H1 (cell line): ENCODE measurements at regions not wholly inside any gene's neighbourhood (a gene's known extent, or its start where the extent isn't known, plus 50 kb on each side); places are given as distances from the start of the nearest gene placed in this dataset.

Experiments
- CTCF ChIA-PET: fragments of 300-600 bp; sonication (Branson Sonifier 250); formaldehyde crosslinking; loops from one replicate; lab custom pipeline; 2021; ENCODE audit not compliant: partially characterized antibody; lab: Charles Lee
- POLR2A ChIA-PET: fragments of 300-600 bp; sonication (Branson Sonifier 250); formaldehyde crosslinking; loops from one replicate; lab custom pipeline; 2021; ENCODE audit warnings: inconsistent platforms; ENCODE audit not compliant: partially characterized antibody; lab: Charles Lee
- DNase-seq, 2 experiments: peaks; one replicate each; pipeline versions ENCODE4 v3.0.0 to v3.0.0-alpha.2; 2010 to 2022; ENCODE audit warnings: low spot score in 2 of 2, low read depth in 1 of 2, mixed read lengths in 1 of 2
- FAIRE-seq: peaks from 2 replicates; lab custom pipeline; 2011; peaks lifted over from hg19 to GRCh38; lab: Jason Lieb, UNC
- H2AFZ ChIP-seq: 2 replicates; pipeline ENCODE4 v1.8.1; 2012; ENCODE audit warnings: low read length, inconsistent platforms
- H2AK5ac ChIP-seq: 2 replicates; pipeline ENCODE4 v1.6.1; 2013; ENCODE audit warnings: low read depth, low read length
- H2BK120ac ChIP-seq: replicated peaks from 2 replicates; pipeline ENCODE3; 2013; ENCODE audit warnings: low read depth, low read length, inconsistent platforms
- H2BK12ac ChIP-seq: 2 replicates; pipeline ENCODE4 v1.6.1; 2013; ENCODE audit warnings: low read depth, low read length
- H2BK15ac ChIP-seq: 2 replicates; pipeline ENCODE4 v1.6.1; 2013; ENCODE audit warnings: low read length
- H2BK20ac ChIP-seq: 2 replicates; pipeline ENCODE4 v1.6.1; 2013; ENCODE audit warnings: low read length
- H2BK5ac ChIP-seq: 2 replicates; pipeline ENCODE4 v1.6.1; 2013; ENCODE audit warnings: low read depth, low read length
- H3K14ac ChIP-seq: 2 replicates; pipeline ENCODE4 v1.6.1; 2013; ENCODE audit warnings: inconsistent platforms; ENCODE audit not compliant: insufficient read length
- H3K18ac ChIP-seq: 2 replicates; pipeline ENCODE4 v1.6.1; 2013; ENCODE audit warnings: low read length; ENCODE audit errors: extremely low read depth
- H3K23ac ChIP-seq: 2 replicates; pipeline ENCODE4 v1.6.1; 2013; ENCODE audit warnings: inconsistent platforms; ENCODE audit not compliant: insufficient read length
- H3K23me2 ChIP-seq: 2 replicates; pipeline ENCODE4 v1.6.1; 2013; ENCODE audit warnings: low read depth, low read length
- H3K27ac ChIP-seq: 2 replicates; pipeline ENCODE4 v1.6.1; 2011; ENCODE audit warnings: low read depth, low read length, inconsistent platforms
- H3K27me3 ChIP-seq, 4 experiments: replicated peaks in 1 of 4; 1 replicate in 1 of 4; 2 replicates in 3 of 4; pipeline versions ENCODE4 v1.6.1 to v1.8.1; 2011 to 2013; ENCODE audit warnings: low read length in 3 of 4, mild to moderate bottlenecking in 3 of 4, inconsistent platforms in 2 of 4, mixed read lengths in 2 of 4, moderate library complexity in 1 of 4; ENCODE audit not compliant: control insufficient read depth in 3 of 4, insufficient read depth in 3 of 4; ENCODE audit errors: extremely low read depth in 1 of 4
- H3K36me3 ChIP-seq, 4 experiments: 2 replicates each; pipeline versions ENCODE4 v1.6.1 to v1.8.1; 2011 to 2013; ENCODE audit warnings: mild to moderate bottlenecking in 4 of 4, low read length in 3 of 4, moderate library complexity in 2 of 4, control low read depth in 1 of 4, inconsistent platforms in 1 of 4; ENCODE audit not compliant: insufficient read depth in 4 of 4, control insufficient read depth in 2 of 4
- H3K4ac ChIP-seq: replicated peaks from 2 replicates; pipeline ENCODE3; 2013; ENCODE audit warnings: low read length, low read depth, mixed read lengths, inconsistent platforms; ENCODE audit not compliant: insufficient read length
- H3K4me1 ChIP-seq, 4 experiments: replicated peaks in 1 of 4; 1 replicate in 1 of 4; 2 replicates in 3 of 4; pipeline versions ENCODE4 v1.6.1 to v1.8.1; 2011 to 2013; ENCODE audit warnings: low read length in 3 of 4, inconsistent platforms in 2 of 4, mixed read lengths in 1 of 4; ENCODE audit not compliant: insufficient read depth in 4 of 4, control insufficient read depth in 3 of 4
- H3K4me2 ChIP-seq, 2 experiments: 2 replicates each; pipeline versions ENCODE4 v1.6.1 to v1.8.1; 2011 to 2013; ENCODE audit warnings: low read depth in 2 of 2, low read length in 2 of 2, control low read depth in 1 of 2, inconsistent platforms in 1 of 2, mild to moderate bottlenecking in 1 of 2; ENCODE audit not compliant: insufficient read depth in 1 of 2
- H3K4me3 ChIP-seq, 4 experiments: fragments of 200-600, 300-600 bp in 1 of 4; sonication (generic), shearing (Covaris generic), sonication (Bioruptor Twin) in 1 of 4; 2 replicates each; pipeline versions ENCODE4 v1.5.1 to v1.8.1; 2011 to 2016; ENCODE audit warnings: low read length in 4 of 4, low read depth in 3 of 4, control low read depth in 2 of 4, inconsistent platforms in 2 of 4, mild to moderate bottlenecking in 2 of 4, mixed read lengths in 1 of 4, moderate library complexity in 1 of 4; ENCODE audit not compliant: insufficient read depth in 2 of 4; ENCODE audit errors: extremely low read depth in 1 of 4
- H3K56ac ChIP-seq: replicated peaks from 2 replicates; pipeline ENCODE3; 2013; ENCODE audit warnings: low read depth, mild to moderate bottlenecking, mixed read lengths, low read length, inconsistent platforms; ENCODE audit not compliant: insufficient read length
- H3K79me1 ChIP-seq: 2 replicates; pipeline ENCODE4 v1.6.1; 2013; ENCODE audit warnings: low read depth, low read length, control low read depth
- H3K79me2 ChIP-seq, 2 experiments: 2 replicates each; pipeline versions ENCODE4 v1.6.1 to v1.8.1; 2012 to 2013; ENCODE audit warnings: low read length in 2 of 2, mild to moderate bottlenecking in 2 of 2, inconsistent platforms in 1 of 2; ENCODE audit not compliant: insufficient read depth in 2 of 2, control insufficient read depth in 1 of 2
- H3K9ac ChIP-seq, 4 experiments: replicated peaks in 1 of 4; 1 replicate in 1 of 4; 2 replicates in 3 of 4; pipeline versions ENCODE4 v1.6.1 to v1.8.1; 2011 to 2013; ENCODE audit warnings: low read depth in 3 of 4, low read length in 3 of 4, control low read depth in 2 of 4, mild to moderate bottlenecking in 2 of 4, moderate library complexity in 2 of 4, inconsistent platforms in 1 of 4; ENCODE audit errors: extremely low read depth in 1 of 4
- H3K9me3 ChIP-seq, 2 experiments: 2 replicates each; pipeline versions ENCODE4 v1.6.1 to v1.8.1; 2012 to 2013; ENCODE audit warnings: mild to moderate bottlenecking in 2 of 2, moderate library complexity in 2 of 2, control low read depth in 1 of 2, inconsistent platforms in 1 of 2, low read depth in 1 of 2, low read length in 1 of 2, mixed read lengths in 1 of 2; ENCODE audit not compliant: insufficient read depth in 2 of 2
- H4K20me1 ChIP-seq, 2 experiments: replicated peaks in 1 of 2; 2 replicates each; pipeline versions ENCODE3 to v1.8.1; 2011 to 2013; ENCODE audit warnings: inconsistent platforms in 2 of 2, low read length in 2 of 2, mild to moderate bottlenecking in 1 of 2; ENCODE audit not compliant: insufficient read depth in 2 of 2, control insufficient read depth in 1 of 2
- H4K5ac ChIP-seq: 2 replicates; pipeline ENCODE4 v1.6.1; 2013; ENCODE audit warnings: low read length, low read depth, mixed read lengths, inconsistent platforms; ENCODE audit not compliant: insufficient read length
- H4K8ac ChIP-seq: 2 replicates; pipeline ENCODE4 v1.8.0; 2013; ENCODE audit warnings: mild to moderate bottlenecking, moderate library complexity, low read length, inconsistent platforms; ENCODE audit not compliant: insufficient read depth; ENCODE audit errors: extremely low read depth
- H4K91ac ChIP-seq: replicated peaks from 2 replicates; pipeline ENCODE3; 2013; ENCODE audit warnings: low read length, mixed read lengths, inconsistent platforms; ENCODE audit not compliant: insufficient read length
- WGBS, 2 experiments: shearing (Covaris generic) in 1 of 2; methylation state at CpG; one replicate each; pipeline versions ENCODE4 v1.1.6 to v1.1.7; 2013 to 2015; ENCODE audit warnings: low lambda C conversion rate in 2 of 2, mixed read lengths in 2 of 2, inconsistent platforms in 1 of 2, low coverage in 1 of 2, missing lambda C conversion rate in 1 of 2; ENCODE audit not compliant: insufficient replicate concordance in 2 of 2, insufficient coverage in 1 of 2, insufficient read length in 1 of 2; ENCODE audit errors: extremely low coverage in 1 of 2, missing lambda C conversion rate in 1 of 2; 5-methylcytosine and 5-hydroxymethylcytosine counted together

- Histone ChIP-seq H2AK5ac (no peak overlapping the region), H3K9me3 (no peaks in the 10 kb centered on the region), H4K20me1 (no peaks in the 10 kb centered on the region), H3K23ac (no peak overlapping the region), H3K79me2 (no peaks in the 10 kb centered on the region; a peak in 1 of 4 replicates), H4K8ac (no peak overlapping the region), H3K4ac (no peak overlapping the region), H3K18ac (no peak overlapping the region), H2BK15ac (no peak overlapping the region), H2BK5ac (no peak overlapping the region), H3K4me3 (no peak overlapping the region), H3K4me1 (peaks cover 0 to 5% (median 2%) of the 10 kb centered on the region in 4 experiments; a peak in 6 of 7 replicates), H2BK20ac (no peak overlapping the region), H3K27me3 (peaks cover 0 to 3% (median 0%) of the 10 kb centered on the region in 4 experiments; a peak in 1 of 7 replicates), H2BK12ac (no peak overlapping the region), H4K91ac (no peak overlapping the region), H3K36me3 (no peaks in the 10 kb centered on the region), H3K4me2 (no peak overlapping the region), H3K23me2 (no peaks in the 10 kb centered on the region; the same call in 1 of the 2 replicates), H4K5ac (no peak overlapping the region), H3K56ac (no peak overlapping the region), H2AFZ (no peak overlapping the region), H3K27ac (no peak overlapping the region), H2BK120ac (no peak overlapping the region), H3K14ac (no peak overlapping the region), H3K9ac (no peak overlapping the region), H3K79me1 (no peaks in the 10 kb centered on the region)
- ChIA-PET POLR2A (interaction anchor here (1.1 kb wide), 1 partner anchor 222 kb away, joined by 3 read pairs; no protein-coding TSS in a partner anchor), CTCF (interaction anchor here (0.6 to 7.0 kb wide), 34 partner anchors 9 to 310 kb away, joined by 3 to 46 read pairs (median 4); no protein-coding TSS in a partner anchor)
- DNase-seq (peak; percentile 34 to 70), FAIRE-seq (peak; percentile 74)
- 0% methylated on average over 2 of the region's 3 CpGs; no CpG with 5 or more reads in 1 of the 2 experiments for WGBS, 2 experiments
Measured at GRCh38 chr21:32096411-32096810, 182.4 kb downstream of the MIS18A start.
